IMR-90 (cell line): ENCODE measurements at regions not wholly inside any gene's neighbourhood (a gene's known extent, or its start where the extent isn't known, plus 50 kb on each side); places are given as distances from the start of the nearest gene placed in this dataset.

ENCODE experiments used
- ATAC-seq: fragments of 200-7000 bp; cut with Tn5 transposase; 2 replicates; pipeline ENCODE4 v1.9.1; 2020; ENCODE audit warnings: low read depth, mild to moderate bottlenecking, moderate library complexity
- BruUV-seq: library from RNA; stranded (reverse); fragments of 400-500 nt; replicated peaks from 2 replicates; lab custom pipeline; 2021; lab: Mats Ljungman, UMichigan
- CTCF ChIA-PET: fragments of 300-600 bp; formaldehyde crosslinking; extraction: SDS; loops from one replicate; lab custom pipeline; 2021; ENCODE audit warnings: antibody characterized with exemption; lab: Yijun Ruan, JAX
- POLR2A ChIA-PET: fragments of 300-600 bp; sonication (Branson Sonifier 250); formaldehyde crosslinking; loops from one replicate; lab custom pipeline; 2022; ENCODE audit warnings: antibody characterized with exemption; ENCODE audit not compliant: unreplicated experiment; lab: Charles Lee
- DNase-seq: peaks from one replicate; pipeline ENCODE4 v3.0.0; 2013
- H2AFZ ChIP-seq: replicated peaks from 2 replicates; pipeline ENCODE3; 2013; ENCODE audit warnings: low read length, mild to moderate bottlenecking; ENCODE audit not compliant: poor library complexity
- H2AK5ac ChIP-seq: 2 replicates; pipeline ENCODE4 v1.6.1; 2013; ENCODE audit warnings: low read depth, low read length, inconsistent platforms
- H2AK9ac ChIP-seq: replicated peaks from 2 replicates; pipeline ENCODE3; 2013; ENCODE audit warnings: mild to moderate bottlenecking, low read depth, low read length, moderate library complexity; ENCODE audit not compliant: poor library complexity
- H2BK120ac ChIP-seq: 2 replicates; pipeline ENCODE4 v1.6.1; 2013; ENCODE audit warnings: low read depth, low read length, inconsistent platforms
- H2BK15ac ChIP-seq: 3 replicates; pipeline ENCODE4 v1.6.1; 2013; ENCODE audit warnings: low read depth, low read length, inconsistent platforms
- H2BK20ac ChIP-seq: 2 replicates; pipeline ENCODE4 v1.6.1; 2013; ENCODE audit warnings: low read depth, mild to moderate bottlenecking, inconsistent platforms, low read length, moderate library complexity
- H2BK5ac ChIP-seq: 2 replicates; pipeline ENCODE4 v1.6.1; 2013; ENCODE audit warnings: mild to moderate bottlenecking, low read depth, low read length, inconsistent platforms; ENCODE audit not compliant: poor library complexity, severe bottlenecking
- H3K14ac ChIP-seq: replicated peaks from 2 replicates; pipeline ENCODE4 v1.6.1; 2013; ENCODE audit warnings: low read depth, low read length, inconsistent platforms
- H3K18ac ChIP-seq: 2 replicates; pipeline ENCODE4 v1.6.1; 2013; ENCODE audit warnings: low read depth, low read length, control low read depth
- H3K23ac ChIP-seq: 2 replicates; pipeline ENCODE4 v1.6.1; 2013; ENCODE audit warnings: low read depth, low read length, inconsistent platforms
- H3K27ac ChIP-seq: 2 replicates; pipeline ENCODE4 v1.5.1; 2013; ENCODE audit warnings: mild to moderate bottlenecking, control low read depth, low read length; ENCODE audit not compliant: insufficient read depth
- H3K27me3 ChIP-seq: 2 replicates; pipeline ENCODE4 v1.6.1; 2013; ENCODE audit warnings: low read length; ENCODE audit not compliant: control insufficient read depth, insufficient read depth
- H3K36me3 ChIP-seq: 2 replicates; pipeline ENCODE4 v1.6.1; 2013; ENCODE audit warnings: low read length, mixed read lengths; ENCODE audit not compliant: control insufficient read depth, insufficient read depth
- H3K4ac ChIP-seq: 2 replicates; pipeline ENCODE4 v1.6.1; 2013; ENCODE audit warnings: low read depth, low read length, inconsistent platforms
- H3K4me1 ChIP-seq: 2 replicates; pipeline ENCODE4 v1.6.1; 2013; ENCODE audit warnings: low read length, mixed read lengths; ENCODE audit not compliant: control insufficient read depth, insufficient read depth
- H3K4me2 ChIP-seq: 2 replicates; pipeline ENCODE4 v1.6.1; 2013; ENCODE audit warnings: low read depth, mild to moderate bottlenecking, control low read depth, low read length, moderate library complexity
- H3K4me3 ChIP-seq: 2 replicates; pipeline ENCODE4 v1.5.1; 2013; ENCODE audit warnings: low read depth, mild to moderate bottlenecking, control low read depth, low read length, moderate library complexity; ENCODE audit not compliant: insufficient read depth
- H3K56ac ChIP-seq: 2 replicates; pipeline ENCODE4 v1.6.1; 2013; ENCODE audit warnings: low read length, inconsistent platforms; ENCODE audit not compliant: insufficient read depth; ENCODE audit errors: extremely low read depth
- H3K79me1 ChIP-seq, 2 experiments: 2 replicates each; pipeline ENCODE4 v1.6.1; 2013; ENCODE audit warnings: low read length in 2 of 2, inconsistent platforms in 1 of 2, low read depth in 1 of 2
- H3K9ac ChIP-seq: 2 replicates; pipeline ENCODE4 v1.6.1; 2013; ENCODE audit warnings: low read depth, low read length, control low read depth
- H3K9me1 ChIP-seq: 2 replicates; pipeline ENCODE4 v1.6.1; 2013; ENCODE audit warnings: low read length, inconsistent platforms; ENCODE audit not compliant: insufficient read depth
- H3K9me3 ChIP-seq: 2 replicates; pipeline ENCODE4 v1.6.1; 2013; ENCODE audit warnings: low read length; ENCODE audit not compliant: control insufficient read depth, insufficient read depth
- H4K20me1 ChIP-seq: 2 replicates; pipeline ENCODE4 v1.6.1; 2013; ENCODE audit warnings: low read length, inconsistent platforms; ENCODE audit not compliant: insufficient read depth
- H4K5ac ChIP-seq: 2 replicates; pipeline ENCODE4 v1.6.1; 2013; ENCODE audit warnings: mild to moderate bottlenecking, low read depth, low read length, control low read depth
- H4K8ac ChIP-seq, 2 experiments: 2 replicates each; pipeline ENCODE4 v1.6.1; 2013; ENCODE audit warnings: low read depth in 2 of 2, low read length in 2 of 2, control low read depth in 1 of 2, inconsistent platforms in 1 of 2
- H4K91ac ChIP-seq: 2 replicates; pipeline ENCODE4 v1.6.1; 2013; ENCODE audit warnings: low read depth, low read length, inconsistent platforms; ENCODE audit not compliant: insufficient read depth
- BHLHE40 ChIP-seq: fragments of 150-350 bp; IDR thresholded peaks from 2 replicates; pipeline ENCODE4 v1.6.1; 2016; ENCODE audit warnings: mild to moderate bottlenecking, low read depth, low read length
- CEBPB ChIP-seq: IDR thresholded peaks from 2 replicates; pipeline ENCODE4 v1.6.1; 2012; ENCODE audit warnings: low read depth, low read length, improper control_type of control experiment
- CHD1 ChIP-seq: IDR thresholded peaks from 2 replicates; pipeline ENCODE4 v1.6.1; 2012; ENCODE audit warnings: low read depth, low read length, improper control_type of control experiment
- CTCF ChIP-seq: conservative IDR thresholded peaks from 2 replicates; pipeline ENCODE4 v1.5.1; 2012; ENCODE audit warnings: mild to moderate bottlenecking, low read depth, low read length, improper control_type of control experiment
- ELK1 ChIP-seq: fragments of 150-350 bp; IDR thresholded peaks from 2 replicates; pipeline ENCODE4 v1.6.1; 2016; ENCODE audit warnings: low read depth, mild to moderate bottlenecking, low read length, moderate library complexity, borderline replicate concordance
- FOS ChIP-seq: fragments of 150-350 bp; IDR thresholded peaks from 2 replicates; pipeline ENCODE4 v1.6.1; 2016; ENCODE audit warnings: low read depth, low read length
- MAFK ChIP-seq: IDR thresholded peaks from 2 replicates; pipeline ENCODE4 v1.6.1; 2012; ENCODE audit warnings: low read depth, low read length, improper control_type of control experiment
- MAZ ChIP-seq: IDR thresholded peaks from 2 replicates; pipeline ENCODE4 v1.6.1; 2012; ENCODE audit warnings: low read depth, mild to moderate bottlenecking, low read length, improper control_type of control experiment, moderate library complexity, borderline replicate concordance
- MXI1 ChIP-seq: IDR thresholded peaks from 2 replicates; pipeline ENCODE4 v1.6.1; 2012; ENCODE audit warnings: low read depth, mild to moderate bottlenecking, low read length, moderate library complexity, borderline replicate concordance
- NFE2L2 ChIP-seq: fragments of 150-350 bp; IDR thresholded peaks from 2 replicates; pipeline ENCODE4 v1.6.1; 2016; ENCODE audit warnings: low read depth, mild to moderate bottlenecking, low read length
- POLR2A ChIP-seq: IDR thresholded peaks from 2 replicates; pipeline ENCODE4 v1.6.1; 2012; ENCODE audit warnings: mild to moderate bottlenecking, low read depth, low read length
- RAD21 ChIP-seq: IDR thresholded peaks from 2 replicates; pipeline ENCODE4 v1.6.1; 2012; ENCODE audit warnings: low read length, improper control_type of control experiment
- RCOR1 ChIP-seq: IDR thresholded peaks from 2 replicates; pipeline ENCODE4 v1.6.1; 2012; ENCODE audit warnings: mild to moderate bottlenecking, low read length, improper control_type of control experiment; ENCODE audit not compliant: insufficient replicate concordance
- RFX5 ChIP-seq: IDR thresholded peaks from 2 replicates; pipeline ENCODE4 v1.8.0; 2012; ENCODE audit warnings: low read depth, mild to moderate bottlenecking, low read length, moderate library complexity
- SMC3 ChIP-seq: fragments of 150-350 bp; IDR thresholded peaks from 2 replicates; pipeline ENCODE4 v1.6.1; 2016; ENCODE audit warnings: low read depth, mild to moderate bottlenecking, antibody characterized with exemption, low read length, moderate library complexity
- USF2 ChIP-seq: fragments of 150-350 bp; IDR thresholded peaks from 2 replicates; pipeline ENCODE4 v1.6.1; 2017; ENCODE audit warnings: mild to moderate bottlenecking, antibody characterized with exemption, low read length, low read depth
- WGBS, 2 experiments: methylation state at CpG; one replicate each; pipeline versions ENCODE4 v1.1.5 to v1.1.7; 2013; ENCODE audit warnings: missing lambda C conversion rate in 2 of 2; ENCODE audit not compliant: insufficient read length in 1 of 2; ENCODE audit errors: extremely low coverage in 2 of 2; 5-methylcytosine and 5-hydroxymethylcytosine counted together
- dilution Hi-C: fragments of 300-500 bp; cut with HindIII; formaldehyde crosslinking; loops from one replicate; pipeline ENCODE4 v1.14.3; 2018; ENCODE audit warnings: low sequenced_read_pairs; ENCODE audit not compliant: unreplicated experiment
- in situ Hi-C: fragments of 300-500 bp; cut with MboI; formaldehyde crosslinking; loops from 3 replicates; pipeline ENCODE4 v1.14.3; 2019; ENCODE audit warnings: low sequenced_read_pairs, inconsistent platforms, mixed read lengths
- intact Hi-C: fragments of 100-400 bp; cut with micrococcal nuclease; formaldehyde crosslinking; loops from 2 replicates; pipeline ENCODE4 v1.10.0; 2022

GRCh38 chr3:110077093-110077492 is 739.7 kb upstream of the DPPA4 start:
- Histone ChIP-seq H3K9ac (no peak overlapping the region), H3K4me2 (no peak overlapping the region), H3K27ac (no peak overlapping the region), H4K5ac (no peak overlapping the region), H3K9me3 (peaks cover 1% of the 10 kb centered on the region; the same call in 1 of the 2 replicates), H4K20me1 (no peaks in the 10 kb centered on the region), H2BK5ac (no peak overlapping the region), H3K4ac (no peak overlapping the region), H2BK15ac (no peak overlapping the region), H4K91ac (no peak overlapping the region), H2BK20ac (no peak overlapping the region), H3K4me1 (no peaks in the 10 kb centered on the region), H3K27me3 (no peaks in the 10 kb centered on the region), H3K79me1 (no peaks in the 10 kb centered on the region), H3K36me3 (no peaks in the 10 kb centered on the region), H3K14ac (no peak overlapping the region), H2AK9ac (no peak overlapping the region), H3K18ac (no peak overlapping the region), H3K23ac (no peak overlapping the region), H3K9me1 (no peaks in the 10 kb centered on the region), H3K4me3 (no peak overlapping the region), H3K56ac (no peak overlapping the region), H2AFZ (no peak overlapping the region), H2BK120ac (no peak overlapping the region), H2AK5ac (no peak overlapping the region), H4K8ac (no peak overlapping the region)
- TF ChIP-seq CEBPB (no peak), POLR2A (no peak), RAD21 (no peak), RFX5 (no peak), BHLHE40 (no peak), MAFK (no peak), NFE2L2 (no peak), USF2 (no peak), CTCF (no peak), MAZ (no peak), CHD1 (no peak), FOS (no peak), MXI1 (no peak), ELK1 (no peak), SMC3 (no peak), RCOR1 (no peak)
- dilution Hi-C loops: no loop called here
- in situ Hi-C loops: no loop called here
- intact Hi-C loops: no loop called here
- ChIA-PET POLR2A (no interaction called here), CTCF (no interaction called here)
- no TSS peak for BruUV-seq
- DNase-seq (no peak), ATAC-seq (no peak)
- no CpG with 5 or more reads among the region's 1 CpG for WGBS, 2 experiments
